ENCODE measurements at regions not wholly inside any gene's neighbourhood (a gene's known extent, or its start where the extent isn't known, plus 50 kb on each side); places are given as distances from the start of the nearest gene placed in this dataset.

DNA sequence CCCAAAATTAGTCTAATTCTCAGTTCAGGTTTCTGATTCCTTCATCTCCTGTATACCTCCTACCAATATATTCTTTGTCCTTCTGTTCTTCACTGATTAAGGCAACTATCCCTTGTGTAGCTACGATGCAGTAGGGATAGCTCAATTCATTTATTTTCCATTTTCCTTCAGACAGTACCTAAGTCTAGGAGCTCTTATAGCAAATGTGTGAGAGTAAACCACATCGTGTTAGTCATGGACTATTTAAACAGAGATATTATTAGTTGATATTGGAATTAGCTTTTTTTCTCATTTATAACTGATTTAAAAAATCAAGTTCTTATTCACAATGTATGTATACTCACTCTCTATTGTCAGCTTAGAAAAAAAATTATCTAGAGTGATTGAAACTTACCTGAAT lies 900.0 kb downstream of the JRKL start:
- TF ChIP-seq, protein P1, sequence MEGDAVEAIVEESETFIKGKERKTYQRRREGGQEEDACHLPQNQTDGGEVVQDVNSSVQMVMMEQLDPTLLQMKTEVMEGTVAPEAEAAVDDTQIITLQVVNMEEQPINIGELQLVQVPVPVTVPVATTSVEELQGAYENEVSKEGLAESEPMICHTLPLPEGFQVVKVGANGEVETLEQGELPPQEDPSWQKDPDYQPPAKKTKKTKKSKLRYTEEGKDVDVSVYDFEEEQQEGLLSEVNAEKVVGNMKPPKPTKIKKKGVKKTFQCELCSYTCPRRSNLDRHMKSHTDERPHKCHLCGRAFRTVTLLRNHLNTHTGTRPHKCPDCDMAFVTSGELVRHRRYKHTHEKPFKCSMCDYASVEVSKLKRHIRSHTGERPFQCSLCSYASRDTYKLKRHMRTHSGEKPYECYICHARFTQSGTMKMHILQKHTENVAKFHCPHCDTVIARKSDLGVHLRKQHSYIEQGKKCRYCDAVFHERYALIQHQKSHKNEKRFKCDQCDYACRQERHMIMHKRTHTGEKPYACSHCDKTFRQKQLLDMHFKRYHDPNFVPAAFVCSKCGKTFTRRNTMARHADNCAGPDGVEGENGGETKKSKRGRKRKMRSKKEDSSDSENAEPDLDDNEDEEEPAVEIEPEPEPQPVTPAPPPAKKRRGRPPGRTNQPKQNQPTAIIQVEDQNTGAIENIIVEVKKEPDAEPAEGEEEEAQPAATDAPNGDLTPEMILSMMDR (IDR thresholded peaks at IDR 0.05) = no peak
- no peak for TF ChIP-seq POLR2AphosphoS5 (IDR thresholded peaks at IDR 0.05)

Data from breast epithelium (tissue), 3 donors.